CD4-positive, alpha-beta memory T cell (primary cell): ENCODE measurements at regions not wholly inside any gene's neighbourhood (a gene's known extent, or its start where the extent isn't known, plus 50 kb on each side); places are given as distances from the start of the nearest gene placed in this dataset.
"Not testable (repeated sequence)": the region's sequence is repeated elsewhere in the genome, so short reads cannot be mapped to it uniquely, and the experiment has no call there.

ENCODE experiments used
- CTCF ChIA-PET: fragments of 350-600 bp; sonication (Branson Sonifier 250); formaldehyde crosslinking; loops from one replicate; lab custom pipeline; 2021; ENCODE audit warnings: inconsistent platforms; ENCODE audit not compliant: partially characterized antibody; lab: Charles Lee
- POLR2A ChIA-PET: fragments of 350-600 bp; sonication (Branson Sonifier 250); formaldehyde crosslinking; loops from one replicate; lab custom pipeline; 2021; ENCODE audit not compliant: partially characterized antibody; lab: Charles Lee
- DNase-seq, 5 donors: peaks; one replicate each; pipeline versions ENCODE4 v3.0.0 to v3.0.0-alpha.2; 2020 to 2022; ENCODE audit warnings: mixed read lengths in 1 of 5
- H3K27ac ChIP-seq: one replicate; pipeline ENCODE4 v1.7.0; 2013; ENCODE audit warnings: low read depth, low read length
- H3K27me3 ChIP-seq: 2 replicates; pipeline ENCODE4 v1.7.0; 2013; ENCODE audit warnings: mild to moderate bottlenecking, low read length, moderate library complexity; ENCODE audit not compliant: insufficient read depth
- H3K36me3 ChIP-seq: 2 replicates; pipeline ENCODE4 v1.7.0; 2013; ENCODE audit warnings: mild to moderate bottlenecking, low read length, moderate library complexity; ENCODE audit not compliant: insufficient read depth
- H3K4me1 ChIP-seq: 2 replicates; pipeline ENCODE4 v1.7.0; 2013; ENCODE audit warnings: mild to moderate bottlenecking, low read length, moderate library complexity; ENCODE audit not compliant: insufficient read depth
- H3K4me3 ChIP-seq, 2 donors: one replicate each; pipeline ENCODE4 v1.7.0; 2013; ENCODE audit warnings: low read length in 2 of 2, mild to moderate bottlenecking in 1 of 2
- H3K9me3 ChIP-seq, 2 donors: one replicate each; pipeline ENCODE4 v1.7.0; 2013; ENCODE audit warnings: low read length in 2 of 2, control low read depth in 1 of 2; ENCODE audit not compliant: control insufficient read depth in 1 of 2
- H3K27ac Mint-ChIP-seq, 7 donors: one replicate each; pipeline ENCODE4 v1.8.0; 2020 to 2021; ENCODE audit warnings: mixed read lengths in 7 of 7, mild to moderate bottlenecking in 6 of 7, inconsistent platforms in 3 of 7, moderate library complexity in 3 of 7
- H3K27me3 Mint-ChIP-seq, 2 donors: one replicate each; pipeline ENCODE4 v1.8.0; 2020 to 2021; ENCODE audit warnings: mixed read lengths in 2 of 2
- H3K36me3 Mint-ChIP-seq, 2 donors: one replicate each; pipeline ENCODE4 v1.8.0; 2020 to 2021; ENCODE audit warnings: mixed read lengths in 2 of 2, inconsistent platforms in 1 of 2, mild to moderate bottlenecking in 1 of 2
- H3K4me1 Mint-ChIP-seq, 4 donors: one replicate each; pipeline ENCODE4 v1.8.0; 2020 to 2021; ENCODE audit warnings: mixed read lengths in 4 of 4, mild to moderate bottlenecking in 1 of 4
- H3K4me3 Mint-ChIP-seq, 8 donors: one replicate each; pipeline ENCODE4 v1.8.0; 2020 to 2021; ENCODE audit warnings: mixed read lengths in 8 of 8, mild to moderate bottlenecking in 7 of 8, moderate library complexity in 6 of 8, inconsistent platforms in 3 of 8
- H3K9me3 Mint-ChIP-seq, 8 donors: one replicate each; pipeline ENCODE4 v1.8.0; 2020 to 2021; ENCODE audit warnings: mixed read lengths in 8 of 8, mild to moderate bottlenecking in 5 of 8, inconsistent platforms in 3 of 8, moderate library complexity in 1 of 8
- intact Hi-C: fragments of 100-400 bp; cut with micrococcal nuclease; formaldehyde crosslinking; loops from one replicate; pipeline ENCODE4 v1.15.1; 2023

- H3K36me3 ChIP-seq, H3K4me3 Mint-ChIP-seq, H3K27me3 Mint-ChIP-seq, H3K4me1 ChIP-seq, H3K9me3 ChIP-seq, intact Hi-C loops, H3K27ac ChIP-seq, H3K27ac Mint-ChIP-seq, H3K4me3 ChIP-seq, H3K36me3 Mint-ChIP-seq, POLR2A ChIA-PET, H3K27me3 ChIP-seq, CTCF ChIA-PET, H3K4me1 Mint-ChIP-seq: not testable (repeated sequence)
- H3K9me3 Mint-ChIP-seq = peaks cover 0 to 12% (median 0%) of the 10 kb centered on the region in 8 donors
- peak in 1 of 5 donors; percentile 0 for DNase-seq
Observed at GRCh38 chr16:76880523-76880922, 310.5 kb upstream of the MON1B start.

- intact Hi-C loops = no loop called here
- H3K9me3 Mint-ChIP-seq = peaks cover 0 to 12% (median 0%) of the 10 kb centered on the region in 8 donors
- no peaks in the 10 kb centered on the region for H3K27me3 ChIP-seq
- H3K4me3 ChIP-seq = no peak overlapping the region
- ChIA-PET POLR2A (no interaction called here), CTCF (interaction anchor here (1.2 kb wide), 1 partner anchor 28 kb away, joined by 3 read pairs; no protein-coding TSS in a partner anchor)
- no peaks in the 10 kb centered on the region for H3K27me3 Mint-ChIP-seq
- H3K4me1 ChIP-seq = no peaks in the 10 kb centered on the region
- no peak overlapping the region for H3K4me3 Mint-ChIP-seq
- H3K36me3 ChIP-seq = no peaks in the 10 kb centered on the region
- no peaks in the 10 kb centered on the region for H3K4me1 Mint-ChIP-seq
- no peak overlapping the region for H3K27ac Mint-ChIP-seq
- no peaks in the 10 kb centered on the region for H3K36me3 Mint-ChIP-seq
- no peaks in the 10 kb centered on the region for H3K9me3 ChIP-seq
- DNase-seq = no peak
- no peak overlapping the region for H3K27ac ChIP-seq
Observed at GRCh38 chr16:76882105-76882504, 308.9 kb upstream of the MON1B start.

GRCh38 chr16:76883076-76883475, 307.9 kb upstream of the MON1B start:
- Histone ChIP-seq H3K4me1 (no peaks in the 10 kb centered on the region), H3K4me3 (no peak overlapping the region), H3K9me3 (no peaks in the 10 kb centered on the region), H3K27me3 (no peaks in the 10 kb centered on the region), H3K27ac (no peak overlapping the region), H3K36me3 (no peaks in the 10 kb centered on the region)
- no peaks in the 10 kb centered on the region for H3K36me3 Mint-ChIP-seq
- intact Hi-C loops = no loop called here
- ChIA-PET POLR2A (no interaction called here), CTCF (interaction anchor here (1.2 kb wide), 1 partner anchor 27 kb away, joined by 3 read pairs; no protein-coding TSS in a partner anchor)
- DNase-seq = no peak
- H3K4me3 Mint-ChIP-seq = no peak overlapping the region
- H3K27me3 Mint-ChIP-seq = no peaks in the 10 kb centered on the region
- no peaks in the 10 kb centered on the region for H3K4me1 Mint-ChIP-seq
- H3K9me3 Mint-ChIP-seq = peaks cover 0 to 12% (median under 1%) of the 10 kb centered on the region in 8 donors
- H3K27ac Mint-ChIP-seq = no peak overlapping the region

GRCh38 chr16:76885776-76886537, 305.0 kb upstream of the MON1B start:
- Histone ChIP-seq H3K4me3 (no peak overlapping the region), H3K27ac (no peak overlapping the region), H3K9me3 (no peaks in the 10 kb centered on the region), H3K27me3 (no peaks in the 10 kb centered on the region), H3K36me3 (no peaks in the 10 kb centered on the region), H3K4me1 (no peaks in the 10 kb centered on the region)
- Mint-ChIP-seq H3K9me3 (peaks cover 0 to 7% (median 0%) of the 10 kb centered on the region in 8 donors), H3K27ac (no peak overlapping the region), H3K4me3 (no peak overlapping the region), H3K27me3 (no peaks in the 10 kb centered on the region), H3K36me3 (no peaks in the 10 kb centered on the region), H3K4me1 (no peaks in the 10 kb centered on the region)
- CTCF ChIA-PET = no interaction called here
- POLR2A ChIA-PET = no interaction called here
- no peak for DNase-seq
- intact Hi-C loops = no loop called here

GRCh38 chr16:76897816-76898215, 293.2 kb upstream of the MON1B start:
- Mint-ChIP-seq H3K4me1 (no peaks in the 10 kb centered on the region), H3K4me3 (no peak overlapping the region), H3K9me3 (peaks cover 0 to 10% (median 4%) of the 10 kb centered on the region in 8 donors), H3K36me3 (no peaks in the 10 kb centered on the region), H3K27me3 (no peaks in the 10 kb centered on the region), H3K27ac (no peak overlapping the region)
- Histone ChIP-seq H3K36me3 (no peaks in the 10 kb centered on the region), H3K4me3 (no peak overlapping the region), H3K27me3 (no peaks in the 10 kb centered on the region), H3K4me1 (no peaks in the 10 kb centered on the region), H3K9me3 (no peaks in the 10 kb centered on the region), H3K27ac (no peak overlapping the region)
- ChIA-PET CTCF (no interaction called here), POLR2A (no interaction called here)
- intact Hi-C loops = no loop called here
- no peak for DNase-seq

- Mint-ChIP-seq H3K36me3 (no peaks in the 10 kb centered on the region), H3K27me3 (no peaks in the 10 kb centered on the region), H3K27ac (no peak overlapping the region), H3K9me3 (peaks cover 0 to 5% (median 0%) of the 10 kb centered on the region in 8 donors), H3K4me3 (no peak overlapping the region), H3K4me1 (no peaks in the 10 kb centered on the region)
- POLR2A ChIA-PET = no interaction called here
- Histone ChIP-seq H3K36me3 (no peaks in the 10 kb centered on the region), H3K27ac (no peak overlapping the region), H3K4me3 (no peak overlapping the region), H3K4me1 (no peaks in the 10 kb centered on the region), H3K9me3 (no peaks in the 10 kb centered on the region), H3K27me3 (no peaks in the 10 kb centered on the region)
- no peak for DNase-seq
- CTCF ChIA-PET = no interaction called here
- intact Hi-C loops = no loop called here
Observed at GRCh38 chr16:76899767-76900166, 291.2 kb upstream of the MON1B start.

- no peak overlapping the region for H3K27ac ChIP-seq
- H3K4me3 Mint-ChIP-seq = no peak overlapping the region
- no peak overlapping the region for H3K27ac Mint-ChIP-seq
- no peaks in the 10 kb centered on the region for H3K9me3 ChIP-seq
- no peaks in the 10 kb centered on the region for H3K27me3 ChIP-seq
- intact Hi-C loops = no loop called here
- H3K9me3 Mint-ChIP-seq = peaks cover 0 to 4% (median 0%) of the 10 kb centered on the region in 8 donors
- DNase-seq = no peak
- no peaks in the 10 kb centered on the region for H3K4me1 ChIP-seq
- no peaks in the 10 kb centered on the region for H3K27me3 Mint-ChIP-seq
- H3K4me3 ChIP-seq = no peak overlapping the region
- ChIA-PET CTCF (no interaction called here), POLR2A (no interaction called here)
- no peaks in the 10 kb centered on the region for H3K4me1 Mint-ChIP-seq
- H3K36me3 ChIP-seq = no peaks in the 10 kb centered on the region
- no peaks in the 10 kb centered on the region for H3K36me3 Mint-ChIP-seq
Observed at GRCh38 chr16:76900285-76901263, 290.4 kb upstream of the MON1B start.
